HG03039 (cell line): ENCODE measurements at regions not wholly inside any gene's neighbourhood (a gene's known extent, or its start where the extent isn't known, plus 50 kb on each side); places are given as distances from the start of the nearest gene placed in this dataset.

ENCODE experiments used
- ATAC-seq: cut with Tn5 transposase; IDR thresholded peaks from one replicate; pipeline ENCODE4 v1.9.1; 2021; ENCODE audit warnings: mild to moderate bottlenecking, moderate library complexity; ENCODE audit not compliant: unreplicated experiment

GRCh38 chr12:24561882-24562770 is 386.8 kb downstream of the BCAT1 start:
- ATAC-seq, result no peak

GRCh38 chr12:24561411-24561871 is 387.5 kb downstream of the BCAT1 start:
- ATAC-seq, result no peak

- ATAC-seq, result no peak
Observed at GRCh38 chr12:24560831-24561271, 388.1 kb downstream of the BCAT1 start.

- no peak for ATAC-seq
Observed at GRCh38 chr12:24560192-24560775, 388.6 kb downstream of the BCAT1 start.

GRCh38 chr12:24557738-24558137 is 391.2 kb downstream of the BCAT1 start:
- no peak for ATAC-seq

DNA sequence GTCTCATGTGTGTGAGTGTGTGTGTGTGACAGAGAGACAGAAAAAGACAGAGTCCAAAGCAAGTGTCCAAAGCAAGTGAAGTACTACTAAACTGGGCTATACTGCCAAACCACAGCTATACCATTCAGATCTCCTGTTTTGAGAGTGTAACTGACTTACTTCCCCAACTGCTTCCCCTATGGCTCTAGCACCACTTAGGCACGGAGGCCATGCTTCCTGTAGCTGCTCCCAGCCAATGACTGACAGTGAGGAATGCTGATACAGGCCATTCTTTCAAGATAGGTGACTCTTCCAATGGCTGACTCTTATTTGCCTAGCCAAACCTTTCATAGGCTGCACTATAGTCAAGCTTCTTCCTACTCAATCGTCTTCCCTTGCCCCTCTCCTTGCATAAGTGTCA is 393.2 kb downstream of the BCAT1 start:
- ATAC-seq, result no peak

DNA sequence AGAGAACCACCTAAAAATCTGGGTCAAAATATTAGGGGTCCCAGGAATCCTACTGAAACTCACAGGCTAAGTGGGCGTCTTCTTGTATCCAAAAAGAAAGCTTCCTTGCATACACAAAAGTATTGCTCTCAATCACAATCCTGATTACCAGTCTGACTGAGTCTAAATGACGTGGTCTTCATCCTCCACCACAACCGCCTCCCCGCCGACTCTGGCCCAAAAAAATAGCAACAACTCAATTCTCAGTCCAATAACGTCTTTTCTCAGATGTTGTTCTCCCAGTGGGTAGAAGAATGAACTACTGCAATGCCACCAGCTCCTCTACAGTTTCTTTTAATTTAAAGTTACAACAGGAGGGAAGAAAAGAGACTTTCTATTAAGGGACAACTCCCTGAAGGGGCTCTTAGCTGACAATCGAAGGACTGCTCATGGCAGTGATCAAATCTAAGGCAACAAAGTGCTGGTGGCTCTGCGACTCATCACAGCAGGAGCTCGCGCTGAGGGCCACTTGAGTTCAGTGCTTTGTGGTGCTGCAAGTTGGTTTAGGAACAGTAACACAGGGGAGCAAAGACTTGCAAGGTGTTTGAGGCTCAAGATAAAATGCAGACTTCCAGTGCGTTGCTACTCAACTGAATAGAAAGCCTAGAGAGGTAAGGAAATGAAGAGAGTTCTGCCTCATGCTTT is 394.1 kb downstream of the BCAT1 start:
- ATAC-seq, result no peak

DNA sequence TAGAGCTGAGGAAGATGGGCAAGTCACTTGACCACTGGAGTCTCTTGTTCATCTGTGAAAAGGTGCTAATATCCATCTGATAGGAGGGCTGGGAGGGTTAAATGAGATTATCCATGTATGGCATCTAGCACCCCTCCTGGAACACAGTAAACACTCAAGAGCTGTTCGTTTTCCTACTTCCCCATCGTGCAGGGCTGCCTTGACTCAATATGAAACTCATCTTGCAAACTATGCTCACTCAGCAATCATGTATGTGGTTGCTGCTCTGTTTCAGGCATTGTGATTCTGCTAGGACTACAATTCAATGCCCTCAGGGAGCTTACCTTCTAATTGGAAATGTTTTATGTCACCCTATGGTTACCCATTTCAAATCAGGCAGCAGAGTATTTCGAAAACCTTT is 395.6 kb downstream of the BCAT1 start:
- no peak for ATAC-seq

DNA sequence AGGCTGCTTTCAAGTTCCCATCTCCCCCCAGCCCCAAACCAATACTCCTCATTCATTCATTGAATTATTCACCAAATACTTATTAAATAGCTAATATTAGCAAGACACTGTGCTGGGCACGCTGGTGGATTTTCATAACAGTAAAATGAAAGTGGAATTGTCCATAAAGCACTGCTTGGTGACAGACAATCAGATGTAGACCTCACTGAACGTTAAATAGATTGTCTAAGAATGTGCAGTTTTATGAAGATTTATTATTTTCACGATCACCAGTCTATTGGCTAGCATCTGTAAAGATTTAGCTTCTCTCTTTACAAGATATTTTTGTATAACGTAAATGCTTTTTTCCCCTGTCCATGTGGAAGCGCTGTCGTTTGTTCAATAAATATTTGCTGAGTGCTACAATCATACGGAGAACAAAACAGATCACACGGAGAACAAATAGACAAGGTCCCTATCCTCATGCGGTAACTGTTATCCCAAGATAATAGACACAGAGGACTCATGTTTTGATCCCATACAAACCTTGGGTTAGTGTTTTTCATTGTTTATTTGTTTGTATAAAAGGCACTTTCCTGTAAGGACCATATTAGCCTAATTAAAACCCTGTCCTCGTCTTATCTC is 397.6 kb downstream of the BCAT1 start:
- ATAC-seq, result no peak

DNA sequence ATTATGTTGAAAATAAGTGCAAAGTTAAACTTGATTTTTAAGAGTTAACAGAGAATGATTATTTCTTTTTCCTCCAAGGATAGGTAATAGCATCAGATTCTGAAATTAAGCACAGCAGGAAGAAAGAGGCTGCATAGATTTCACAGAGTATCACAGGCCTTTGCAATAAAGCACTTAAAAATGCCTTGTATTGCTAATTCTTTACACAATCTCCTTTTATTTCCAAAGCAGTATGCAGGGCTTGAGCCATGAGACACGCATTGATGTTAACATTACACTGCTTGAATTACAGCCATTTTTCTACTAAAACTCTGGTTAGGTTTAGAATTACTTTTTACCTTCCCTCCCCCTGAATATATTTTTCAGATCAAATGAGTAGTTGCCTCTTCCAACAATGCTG is 398.3 kb downstream of the BCAT1 start:
- ATAC-seq, result no peak

DNA sequence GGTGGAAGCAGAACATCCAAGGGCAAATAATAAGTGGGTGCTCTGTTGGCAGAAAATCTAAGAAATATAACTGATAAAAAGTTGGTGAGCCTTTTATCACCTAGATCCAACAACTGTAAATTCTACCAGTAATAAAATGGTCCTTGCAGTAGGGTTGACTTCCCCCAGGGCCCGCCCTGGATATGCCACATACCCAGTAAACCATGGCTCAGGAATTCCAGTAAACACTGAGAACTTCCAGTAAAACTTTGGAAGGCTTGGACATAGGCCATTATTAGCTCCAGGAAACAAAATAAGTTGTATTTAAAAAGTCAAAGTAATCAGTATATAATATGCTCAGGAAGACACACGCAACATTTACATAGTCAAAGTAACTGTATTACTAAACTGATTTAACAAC is 402.2 kb downstream of the BCAT1 start:
- ATAC-seq, result no peak

DNA sequence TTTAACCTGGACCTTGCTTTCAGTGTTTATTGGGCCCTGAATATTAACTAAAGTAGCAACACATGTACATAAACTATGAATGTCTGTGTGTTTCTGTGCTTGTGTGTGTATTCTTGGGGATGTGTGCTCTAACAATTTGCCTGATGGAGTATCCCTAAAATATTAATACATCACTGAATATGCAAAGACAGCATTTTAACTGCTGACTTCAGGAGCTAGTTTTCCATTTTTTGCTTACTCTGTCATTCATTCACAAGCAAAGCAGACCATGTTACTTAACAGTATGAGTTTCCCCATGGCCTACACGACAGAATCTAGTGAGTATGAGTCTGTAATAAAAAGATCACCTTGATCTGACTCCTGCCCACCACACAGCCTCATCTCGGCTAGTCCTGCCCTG is 402.8 kb downstream of the BCAT1 start:
- ATAC-seq, result no peak

DNA sequence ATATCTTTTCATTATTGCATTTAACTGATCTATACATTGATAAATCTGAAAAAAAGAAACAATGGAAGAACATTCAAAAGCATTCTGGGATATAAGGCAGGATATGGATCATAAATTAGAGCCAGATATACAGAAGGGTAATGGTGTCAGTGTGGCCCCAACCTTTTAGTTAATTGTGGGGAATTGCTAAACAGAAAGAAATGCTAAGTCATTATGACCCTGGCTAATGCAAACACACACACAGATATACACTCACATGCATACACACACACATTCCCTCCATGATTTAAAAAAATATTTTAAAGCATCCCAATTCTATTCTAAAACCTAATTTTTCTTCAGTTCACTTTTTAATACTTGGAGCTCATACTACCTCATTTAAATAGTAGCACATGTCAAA is 404.5 kb downstream of the BCAT1 start:
- no peak for ATAC-seq

GRCh38 chr12:24541193-24541871 is 407.6 kb downstream of the BCAT1 start:
- ATAC-seq, result no peak

- no peak for ATAC-seq
Observed at GRCh38 chr12:24539646-24540045, 409.3 kb downstream of the BCAT1 start.

DNA sequence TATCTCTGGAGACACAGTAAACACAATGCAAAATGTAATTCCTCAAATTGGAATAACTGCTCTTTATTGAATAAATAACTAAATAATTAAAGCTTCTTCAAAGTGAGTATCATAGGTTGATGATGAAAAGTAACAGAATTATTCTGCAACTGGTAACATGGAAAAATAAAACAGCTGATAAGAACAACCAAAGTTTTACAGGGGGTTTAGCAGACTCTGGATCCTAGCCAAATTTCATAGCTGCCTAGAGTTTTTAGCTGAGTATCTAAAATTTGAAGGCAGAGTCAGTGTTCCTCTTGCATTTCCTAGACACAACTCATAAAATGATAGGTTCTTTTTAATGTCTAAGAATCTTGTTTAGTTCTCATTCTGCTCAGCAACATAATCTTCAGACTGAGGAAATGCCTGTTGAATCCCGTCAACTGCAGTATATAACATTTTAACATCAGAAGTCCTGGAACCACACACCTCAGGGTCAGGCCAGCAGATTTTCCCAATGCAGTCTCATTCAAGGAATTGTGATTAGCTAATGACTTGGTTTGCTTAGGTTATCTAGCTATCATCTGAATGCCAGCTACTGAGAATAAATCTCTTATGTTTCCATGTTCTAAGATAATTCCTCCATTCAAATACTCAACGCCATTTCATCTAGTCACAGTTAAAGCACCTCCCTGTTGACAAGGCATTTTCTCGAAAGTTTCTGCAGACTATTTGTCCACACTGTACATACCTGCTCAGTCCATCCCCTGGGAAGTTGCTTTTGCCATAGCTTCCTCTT is 411.6 kb downstream of the BCAT1 start:
- ATAC-seq, result no peak

- no peak for ATAC-seq
Observed at GRCh38 chr12:24535334-24536069, 413.4 kb downstream of the BCAT1 start.

- ATAC-seq, result no peak
Observed at GRCh38 chr12:24534622-24535021, 414.3 kb downstream of the BCAT1 start.

DNA sequence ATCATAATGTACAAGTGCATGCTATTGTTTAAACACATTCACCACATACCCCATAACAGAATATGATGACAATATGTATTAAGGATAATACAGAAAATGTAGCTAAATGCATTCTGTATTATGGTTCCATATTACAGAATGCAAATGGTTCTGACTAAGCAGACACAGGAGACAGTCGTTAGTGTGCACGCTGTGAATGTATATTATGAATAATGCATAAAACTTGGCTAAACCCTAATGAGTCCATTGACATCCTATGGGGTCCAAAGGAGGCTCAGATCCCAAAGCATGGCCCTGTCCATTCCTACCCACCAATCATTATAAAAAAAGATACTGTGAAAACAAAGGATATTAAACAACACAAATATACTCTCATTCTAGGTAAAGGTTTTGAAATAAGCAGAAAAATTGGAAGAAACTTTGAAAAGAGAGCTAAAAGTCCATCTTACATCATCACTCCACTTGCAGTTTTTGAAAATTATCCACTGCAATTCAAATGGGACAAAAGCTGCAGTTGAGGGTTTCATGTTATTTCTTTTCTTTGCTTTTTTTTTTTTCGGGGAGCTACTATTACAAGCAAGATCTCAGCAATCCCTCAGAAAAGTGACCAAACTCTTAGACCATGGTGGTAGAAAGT is 415.1 kb downstream of the BCAT1 start:
- ATAC-seq, result no peak
